Stimulated activated CD8-positive, alpha-beta memory T cell treated with anti-CD3 and anti-CD28 coated beads, Interleukin-15, amount 100 ng/mL, for 4 hours (primary cell): ENCODE measurements at regions not wholly inside any gene's neighbourhood (a gene's known extent, or its start where the extent isn't known, plus 50 kb on each side); places are given as distances from the start of the nearest gene placed in this dataset.
"Not testable (repeated sequence)": the region's sequence is repeated elsewhere in the genome, so short reads cannot be mapped to it uniquely, and the experiment has no call there.

ENCODE experiments used
- DNase-seq, 2 donors: peaks; one replicate each; pipeline ENCODE4 v3.0.0-alpha.2; 2020; ENCODE audit warnings: low read depth in 2 of 2

GRCh38 chr9:64370344-64370743, 914.7 kb downstream of the FOXD4L5 start:
- DNase-seq, result not testable (repeated sequence)

GRCh38 chr9:64369644-64370043, 915.4 kb downstream of the FOXD4L5 start:
- DNase-seq, result not testable (repeated sequence)

GRCh38 chr9:64369114-64369513, 915.9 kb downstream of the FOXD4L5 start:
- peak; percentile 54 to 66 for DNase-seq

GRCh38 chr9:64368644-64368942, 916.4 kb downstream of the FOXD4L5 start:
- DNase-seq, result not testable (repeated sequence)

GRCh38 chr9:64367826-64368643, 917.0 kb downstream of the FOXD4L5 start:
- not testable (repeated sequence) for DNase-seq
